HCT116 (cell line): ENCODE measurements at regions not wholly inside any gene's neighbourhood (a gene's known extent, or its start where the extent isn't known, plus 50 kb on each side); places are given as distances from the start of the nearest gene placed in this dataset.

Source experiments
- ATAC-seq: fragments of 200-7000 bp; cut with Tn5 transposase; 2 replicates; pipeline ENCODE4 v1.9.1; 2020; ENCODE audit warnings: mild to moderate bottlenecking, moderate library complexity
- BruUV-seq: library from RNA; stranded (reverse); fragments of 400-500 nt; replicated peaks from 2 replicates; lab custom pipeline; 2021; lab: Mats Ljungman, UMichigan
- CTCF ChIA-PET: fragments of 300-600 bp; sonication (Branson Sonifier 250); formaldehyde crosslinking; loops from one replicate; lab custom pipeline; 2021; ENCODE audit warnings: antibody characterized with exemption; lab: Charles Lee
- POLR2A ChIA-PET: fragments of 300-600, 350-600 bp; sonication (Branson Sonifier 250); formaldehyde crosslinking; loops from one replicate; lab custom pipeline; 2021; ENCODE audit warnings: antibody characterized with exemption; lab: Charles Lee
- RAD21 ChIA-PET, 2 experiments: fragments of 300-600 bp; sonication (Branson Sonifier 250); formaldehyde crosslinking; loops; one replicate each; lab custom pipeline; 2023; ENCODE audit warnings: low total read pairs in 2 of 2; ENCODE audit not compliant: uncharacterized antibody in 2 of 2, unreplicated experiment in 2 of 2, low non-redundant PET in 1 of 2; lab: Charles Lee
- DNase-seq: peaks from one replicate; pipeline ENCODE4 v3.0.0-alpha.2; 2010; ENCODE audit warnings: low read depth, low spot score
- H2AFZ ChIP-seq: fragments of 200-600 bp; shearing (Covaris generic), sonication (generic); 2 replicates; pipeline ENCODE4 v1.6.1; 2017; ENCODE audit warnings: low read depth, mixed run types, mixed read lengths, antibody characterized with exemption, low read length; ENCODE audit not compliant: poor library complexity, severe bottlenecking
- H3K27ac ChIP-seq: 2 replicates; pipeline ENCODE4 v1.5.1; 2012; ENCODE audit warnings: low read depth, low read length
- H3K27me3 ChIP-seq: fragments of 200-600 bp; sonication (generic); 2 replicates; pipeline ENCODE4 v1.6.1; 2016; ENCODE audit warnings: mixed run types, low read length, mixed read lengths; ENCODE audit not compliant: insufficient read depth
- H3K36me3 ChIP-seq, 2 experiments: fragments of 200-500 bp in 1 of 2; fragments of 200-600 bp in 1 of 2; sonication (Bioruptor generic) in 1 of 2; sonication (generic) in 1 of 2; 2 replicates each; pipeline versions ENCODE4 v1.5.1 to v1.6.1; 2014 to 2016; ENCODE audit warnings: low read length in 2 of 2, inconsistent platforms in 1 of 2, mixed read lengths in 1 of 2, mixed run types in 1 of 2; ENCODE audit not compliant: insufficient read depth in 2 of 2, control insufficient read depth in 1 of 2
- H3K4me1 ChIP-seq, 2 experiments: fragments of 200-600 bp in 1 of 2; sonication (generic) in 1 of 2; 2 replicates each; pipeline versions ENCODE4 v1.5.1 to v1.6.1; 2012 to 2017; ENCODE audit warnings: low read length in 2 of 2, inconsistent platforms in 1 of 2, mild to moderate bottlenecking in 1 of 2, mixed read lengths in 1 of 2, mixed run types in 1 of 2, moderate library complexity in 1 of 2; ENCODE audit not compliant: insufficient read depth in 2 of 2, control insufficient read depth in 1 of 2
- H3K4me2 ChIP-seq: fragments of 200-600 bp; sonication (generic); 2 replicates; pipeline ENCODE4 v1.6.1; 2017; ENCODE audit warnings: mixed run types, low read length, mixed read lengths
- H3K4me3 ChIP-seq, 2 experiments: fragments of 200-600 bp in 1 of 2; sonication (generic) in 1 of 2; replicated peaks in 1 of 2; 2 replicates each; pipeline ENCODE4 v1.5.1; 2011 to 2016; ENCODE audit warnings: low read length in 2 of 2, control low read depth in 1 of 2, low read depth in 1 of 2, mild to moderate bottlenecking in 1 of 2, mixed read lengths in 1 of 2, mixed run types in 1 of 2
- H3K79me2 ChIP-seq: fragments of 200-600 bp; sonication (generic); 2 replicates; pipeline ENCODE4 v1.6.1; 2017; ENCODE audit warnings: mild to moderate bottlenecking, mixed run types, low read length, moderate library complexity, mixed read lengths; ENCODE audit not compliant: insufficient read depth
- H3K9ac ChIP-seq: fragments of 200-600 bp; sonication (generic); 2 replicates; pipeline ENCODE4 v1.6.1; 2016; ENCODE audit warnings: low read length, mixed read lengths
- H3K9me2 ChIP-seq: fragments of 200-600 bp; sonication (generic), shearing (Covaris generic); 2 replicates; pipeline ENCODE4 v1.6.1; 2017; ENCODE audit warnings: mixed run types, mild to moderate bottlenecking, moderate library complexity; ENCODE audit not compliant: insufficient read depth
- H3K9me3 ChIP-seq, 2 experiments: fragments of 200-500 bp in 1 of 2; fragments of 200-600 bp in 1 of 2; sonication (Bioruptor generic) in 1 of 2; sonication (generic) in 1 of 2; 2 replicates each; pipeline ENCODE4 v1.6.1; 2014 to 2017; ENCODE audit warnings: low read length in 2 of 2, mixed read lengths in 2 of 2, inconsistent platforms in 1 of 2, low read depth in 1 of 2, mild to moderate bottlenecking in 1 of 2, mixed run types in 1 of 2, moderate library complexity in 1 of 2; ENCODE audit not compliant: control insufficient read depth in 1 of 2, insufficient read depth in 1 of 2
- H4K20me1 ChIP-seq: fragments of 200-600 bp; sonication (generic), shearing (Covaris generic); 2 replicates; pipeline ENCODE4 v1.6.1; 2017; ENCODE audit warnings: mixed run types, mild to moderate bottlenecking, moderate library complexity; ENCODE audit not compliant: insufficient read depth
- CBX3 ChIP-seq: IDR thresholded peaks from 2 replicates; pipeline ENCODE4 v1.6.1; 2012; ENCODE audit warnings: low read depth
- CEBPB ChIP-seq: IDR thresholded peaks from 2 replicates; pipeline ENCODE4 v1.6.1; 2012; ENCODE audit warnings: low read depth
- EGR1 ChIP-seq: IDR thresholded peaks from 2 replicates; pipeline ENCODE4 v1.6.1; 2012; ENCODE audit warnings: low read depth
- ELF1 ChIP-seq: IDR thresholded peaks from 2 replicates; pipeline ENCODE4 v1.6.1; 2012; ENCODE audit warnings: low read depth, borderline replicate concordance
- EZH2phosphoT487 ChIP-seq: fragments of 200-600 bp; IDR thresholded peaks from 2 replicates; pipeline ENCODE4 v1.6.1; 2018; ENCODE audit warnings: antibody characterized with exemption, borderline replicate concordance
- JUND ChIP-seq: IDR thresholded peaks from 2 replicates; pipeline ENCODE4 v1.6.1; 2012
- POLR2A ChIP-seq: IDR thresholded peaks from 2 replicates; pipeline ENCODE4 v1.7.0; 2011; ENCODE audit warnings: borderline replicate concordance; ENCODE audit not compliant: insufficient read depth, insufficient read length; ENCODE audit errors: extremely low read depth
- POLR2AphosphoS5 ChIP-seq: IDR thresholded peaks from 2 replicates; pipeline ENCODE4 v1.6.1; 2011; ENCODE audit warnings: mild to moderate bottlenecking, low read depth, low read length, moderate library complexity
- RAD21 ChIP-seq: IDR thresholded peaks from 2 replicates; pipeline ENCODE4 v1.6.1; 2012; ENCODE audit warnings: low read depth, mild to moderate bottlenecking
- SIN3A ChIP-seq: IDR thresholded peaks from 2 replicates; pipeline ENCODE4 v1.6.1; 2012; ENCODE audit warnings: low read depth
- SP1 ChIP-seq: IDR thresholded peaks from 2 replicates; pipeline ENCODE4 v1.6.1; 2012; ENCODE audit warnings: low read depth
- SRF ChIP-seq: IDR thresholded peaks from 2 replicates; pipeline ENCODE4 v1.6.1; 2012; ENCODE audit warnings: low read depth
- YY1 ChIP-seq: IDR thresholded peaks from 2 replicates; pipeline ENCODE4 v1.6.1; 2011; ENCODE audit warnings: low read length, low read depth, moderate library complexity, mild to moderate bottlenecking; ENCODE audit not compliant: insufficient replicate concordance; ENCODE audit errors: extremely low read depth
- ZFX ChIP-seq: fragments of 450-650 bp; IDR thresholded peaks from 2 replicates; pipeline ENCODE4 v1.6.1; 2017
- ZNF274 ChIP-seq: fragments of 200-500 bp; sonication (Bioruptor generic); IDR thresholded peaks from 2 replicates; pipeline ENCODE4 v1.6.1; 2014; ENCODE audit warnings: mild to moderate bottlenecking, low read depth, low read length, inconsistent platforms
- intact Hi-C: fragments of 100-400 bp; cut with micrococcal nuclease; formaldehyde crosslinking; loops from 2 replicates; pipeline ENCODE4 v1.10.0; 2022
- TF ChIP-seq, protein P1 (sequence below): IDR thresholded peaks from 2 replicates; pipeline ENCODE4 v1.6.1; 2012
- TF ChIP-seq, protein P2 (sequence below), 3 experiments: fragments of 200-600 bp in 1 of 3; sonication (generic) in 1 of 3; IDR thresholded peaks in 2 of 3; conservative IDR thresholded peaks in 1 of 3; 2 replicates each; pipeline ENCODE4 v1.5.1; 2012 to 2017; ENCODE audit warnings: low read depth in 2 of 3, low read length in 2 of 3, antibody characterized with exemption in 1 of 3, borderline replicate concordance in 1 of 3, control low read depth in 1 of 3, mild to moderate bottlenecking in 1 of 3, mixed read lengths in 1 of 3, mixed run types in 1 of 3, moderate library complexity in 1 of 3; ENCODE audit not compliant: insufficient read depth in 1 of 3
- TF ChIP-seq, protein P3 (sequence below): IDR thresholded peaks from 2 replicates; pipeline ENCODE4 v1.6.1; 2012
- TF ChIP-seq, protein P4 (sequence below): IDR thresholded peaks from 2 replicates; pipeline ENCODE4 v1.6.1; 2011; ENCODE audit warnings: mild to moderate bottlenecking, low read length, moderate library complexity; ENCODE audit not compliant: insufficient replicate concordance; ENCODE audit errors: extremely low read depth

DNA sequence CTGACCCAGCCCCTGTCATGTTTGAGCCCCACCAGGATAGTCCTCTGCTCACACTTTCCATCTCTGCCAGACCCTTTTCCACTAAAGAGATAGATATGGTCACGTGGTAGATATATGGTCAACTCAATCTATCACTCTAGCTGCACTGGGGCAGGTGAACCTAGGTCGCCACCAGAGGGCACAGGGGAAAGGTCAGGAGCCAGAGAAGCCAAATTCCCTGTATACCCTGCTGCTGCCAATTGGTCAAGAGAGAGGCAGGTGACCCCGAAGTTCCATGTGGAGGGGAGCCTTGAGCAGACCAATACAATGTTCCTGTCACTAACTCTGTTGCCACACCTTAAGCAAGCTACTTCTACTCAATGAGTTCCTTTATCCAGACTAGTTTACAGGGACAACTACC lies 101.1 kb upstream of the GALNT18 start (continued):
- TF ChIP-seq CEBPB (no peak), CBX3 (no peak)
- TF ChIP-seq, protein P1, sequence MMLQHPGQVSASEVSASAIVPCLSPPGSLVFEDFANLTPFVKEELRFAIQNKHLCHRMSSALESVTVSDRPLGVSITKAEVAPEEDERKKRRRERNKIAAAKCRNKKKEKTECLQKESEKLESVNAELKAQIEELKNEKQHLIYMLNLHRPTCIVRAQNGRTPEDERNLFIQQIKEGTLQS = no peak
- TF ChIP-seq, all 23 proteins: peak for 0

DNA sequence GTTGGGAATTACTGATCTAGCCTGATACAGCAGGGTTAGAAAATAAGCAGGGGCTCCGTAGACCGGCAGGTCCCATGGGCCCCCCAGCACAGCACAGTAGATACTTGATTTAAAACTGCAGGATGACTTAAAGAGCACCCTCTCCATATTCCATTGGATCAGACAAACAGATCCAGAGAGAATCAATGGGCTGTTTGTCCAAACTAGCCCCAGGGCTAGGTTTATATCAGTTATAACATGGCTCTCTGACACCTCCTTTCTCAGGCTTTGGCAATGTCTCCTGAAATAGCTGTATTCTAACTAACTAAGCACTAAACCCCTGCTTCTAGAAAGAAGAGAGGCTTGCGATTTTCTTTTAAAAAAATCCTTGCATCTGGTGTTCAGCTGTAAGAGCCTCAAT lies 100.4 kb upstream of the GALNT18 start:
- POLR2A ChIA-PET = no interaction called here
- H3K27ac ChIP-seq = no peak overlapping the region
- BruUV-seq = no TSS peak
- TF ChIP-seq POLR2A = no peak
- no peak for TF ChIP-seq EGR1
- TF ChIP-seq ZNF274 = no peak
- TF ChIP-seq POLR2AphosphoS5 = no peak
- TF ChIP-seq CBX3 = no peak
- TF ChIP-seq SP1 = no peak
- TF ChIP-seq RAD21 = no peak
- no peak for TF ChIP-seq JUND
- TF ChIP-seq, protein P2, sequence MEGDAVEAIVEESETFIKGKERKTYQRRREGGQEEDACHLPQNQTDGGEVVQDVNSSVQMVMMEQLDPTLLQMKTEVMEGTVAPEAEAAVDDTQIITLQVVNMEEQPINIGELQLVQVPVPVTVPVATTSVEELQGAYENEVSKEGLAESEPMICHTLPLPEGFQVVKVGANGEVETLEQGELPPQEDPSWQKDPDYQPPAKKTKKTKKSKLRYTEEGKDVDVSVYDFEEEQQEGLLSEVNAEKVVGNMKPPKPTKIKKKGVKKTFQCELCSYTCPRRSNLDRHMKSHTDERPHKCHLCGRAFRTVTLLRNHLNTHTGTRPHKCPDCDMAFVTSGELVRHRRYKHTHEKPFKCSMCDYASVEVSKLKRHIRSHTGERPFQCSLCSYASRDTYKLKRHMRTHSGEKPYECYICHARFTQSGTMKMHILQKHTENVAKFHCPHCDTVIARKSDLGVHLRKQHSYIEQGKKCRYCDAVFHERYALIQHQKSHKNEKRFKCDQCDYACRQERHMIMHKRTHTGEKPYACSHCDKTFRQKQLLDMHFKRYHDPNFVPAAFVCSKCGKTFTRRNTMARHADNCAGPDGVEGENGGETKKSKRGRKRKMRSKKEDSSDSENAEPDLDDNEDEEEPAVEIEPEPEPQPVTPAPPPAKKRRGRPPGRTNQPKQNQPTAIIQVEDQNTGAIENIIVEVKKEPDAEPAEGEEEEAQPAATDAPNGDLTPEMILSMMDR (IDR thresholded peaks at IDR 0.05 in 2 of 3, conservative IDR thresholded peaks at IDR 0.05 in 1 of 3; ENCODE audit: borderline replicate concordance in 1 of 3, insufficient read depth in 1 of 3, low read depth in 2 of 3, low read length in 2 of 3) = no peak
- TF ChIP-seq SIN3A = no peak
- TF ChIP-seq, protein P1 = no peak
- TF ChIP-seq ZFX = no peak
- TF ChIP-seq, protein P3, sequence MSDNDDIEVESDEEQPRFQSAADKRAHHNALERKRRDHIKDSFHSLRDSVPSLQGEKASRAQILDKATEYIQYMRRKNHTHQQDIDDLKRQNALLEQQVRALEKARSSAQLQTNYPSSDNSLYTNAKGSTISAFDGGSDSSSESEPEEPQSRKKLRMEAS = no peak
- no peak for TF ChIP-seq EZH2phosphoT487
- no peak for TF ChIP-seq SRF
- no peak for TF ChIP-seq YY1
- TF ChIP-seq ELF1 = no peak
- TF ChIP-seq, protein P4, sequence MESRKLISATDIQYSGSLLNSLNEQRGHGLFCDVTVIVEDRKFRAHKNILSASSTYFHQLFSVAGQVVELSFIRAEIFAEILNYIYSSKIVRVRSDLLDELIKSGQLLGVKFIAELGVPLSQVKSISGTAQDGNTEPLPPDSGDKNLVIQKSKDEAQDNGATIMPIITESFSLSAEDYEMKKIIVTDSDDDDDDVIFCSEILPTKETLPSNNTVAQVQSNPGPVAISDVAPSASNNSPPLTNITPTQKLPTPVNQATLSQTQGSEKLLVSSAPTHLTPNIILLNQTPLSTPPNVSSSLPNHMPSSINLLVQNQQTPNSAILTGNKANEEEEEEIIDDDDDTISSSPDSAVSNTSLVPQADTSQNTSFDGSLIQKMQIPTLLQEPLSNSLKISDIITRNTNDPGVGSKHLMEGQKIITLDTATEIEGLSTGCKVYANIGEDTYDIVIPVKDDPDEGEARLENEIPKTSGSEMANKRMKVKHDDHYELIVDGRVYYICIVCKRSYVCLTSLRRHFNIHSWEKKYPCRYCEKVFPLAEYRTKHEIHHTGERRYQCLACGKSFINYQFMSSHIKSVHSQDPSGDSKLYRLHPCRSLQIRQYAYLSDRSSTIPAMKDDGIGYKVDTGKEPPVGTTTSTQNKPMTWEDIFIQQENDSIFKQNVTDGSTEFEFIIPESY = no peak
- TF ChIP-seq, all 23 proteins: peak for 0
- ChIA-PET CTCF (no interaction called here), RAD21 (no interaction called here)
- ATAC-seq (no peak), DNase-seq (no peak)
- Histone ChIP-seq H3K9ac (no peak overlapping the region), H3K79me2 (no peaks in the 10 kb centered on the region), H3K27me3 (no peaks in the 10 kb centered on the region), H4K20me1 (no peaks in the 10 kb centered on the region), H3K4me3 (no peak overlapping the region), H3K9me3 (no peaks in the 10 kb centered on the region), H3K4me1 (no peaks in the 10 kb centered on the region), H3K36me3 (no peaks in the 10 kb centered on the region), H3K4me2 (no peak overlapping the region), H2AFZ (no peak overlapping the region), H3K9me2 (no peaks in the 10 kb centered on the region)
- intact Hi-C loops = no loop called here
